IMR-90 (cell line): ENCODE measurements at regions not wholly inside any gene's neighbourhood (a gene's known extent, or its start where the extent isn't known, plus 50 kb on each side); places are given as distances from the start of the nearest gene placed in this dataset.
"Not testable (repeated sequence)": the region's sequence is repeated elsewhere in the genome, so short reads cannot be mapped to it uniquely, and the experiment has no call there.

Experiments used
- ATAC-seq: fragments of 200-7000 bp; cut with Tn5 transposase; 2 replicates; pipeline ENCODE4 v1.9.1; 2020; ENCODE audit warnings: low read depth, mild to moderate bottlenecking, moderate library complexity
- BruUV-seq: library from RNA; stranded (reverse); fragments of 400-500 nt; replicated peaks from 2 replicates; lab custom pipeline; 2021; lab: Mats Ljungman, UMichigan
- CTCF ChIA-PET: fragments of 300-600 bp; formaldehyde crosslinking; extraction: SDS; loops from one replicate; lab custom pipeline; 2021; ENCODE audit warnings: antibody characterized with exemption; lab: Yijun Ruan, JAX
- POLR2A ChIA-PET: fragments of 300-600 bp; sonication (Branson Sonifier 250); formaldehyde crosslinking; loops from one replicate; lab custom pipeline; 2022; ENCODE audit warnings: antibody characterized with exemption; ENCODE audit not compliant: unreplicated experiment; lab: Charles Lee
- DNase-seq: peaks from one replicate; pipeline ENCODE4 v3.0.0; 2013
- H2AFZ ChIP-seq: replicated peaks from 2 replicates; pipeline ENCODE3; 2013; ENCODE audit warnings: low read length, mild to moderate bottlenecking; ENCODE audit not compliant: poor library complexity
- H2AK5ac ChIP-seq: 2 replicates; pipeline ENCODE4 v1.6.1; 2013; ENCODE audit warnings: low read depth, low read length, inconsistent platforms
- H2AK9ac ChIP-seq: replicated peaks from 2 replicates; pipeline ENCODE3; 2013; ENCODE audit warnings: mild to moderate bottlenecking, low read depth, low read length, moderate library complexity; ENCODE audit not compliant: poor library complexity
- H2BK120ac ChIP-seq: 2 replicates; pipeline ENCODE4 v1.6.1; 2013; ENCODE audit warnings: low read depth, low read length, inconsistent platforms
- H2BK15ac ChIP-seq: 3 replicates; pipeline ENCODE4 v1.6.1; 2013; ENCODE audit warnings: low read depth, low read length, inconsistent platforms
- H2BK20ac ChIP-seq: 2 replicates; pipeline ENCODE4 v1.6.1; 2013; ENCODE audit warnings: low read depth, mild to moderate bottlenecking, inconsistent platforms, low read length, moderate library complexity
- H2BK5ac ChIP-seq: 2 replicates; pipeline ENCODE4 v1.6.1; 2013; ENCODE audit warnings: mild to moderate bottlenecking, low read depth, low read length, inconsistent platforms; ENCODE audit not compliant: poor library complexity, severe bottlenecking
- H3K14ac ChIP-seq: replicated peaks from 2 replicates; pipeline ENCODE4 v1.6.1; 2013; ENCODE audit warnings: low read depth, low read length, inconsistent platforms
- H3K18ac ChIP-seq: 2 replicates; pipeline ENCODE4 v1.6.1; 2013; ENCODE audit warnings: low read depth, low read length, control low read depth
- H3K23ac ChIP-seq: 2 replicates; pipeline ENCODE4 v1.6.1; 2013; ENCODE audit warnings: low read depth, low read length, inconsistent platforms
- H3K27ac ChIP-seq: 2 replicates; pipeline ENCODE4 v1.5.1; 2013; ENCODE audit warnings: mild to moderate bottlenecking, control low read depth, low read length; ENCODE audit not compliant: insufficient read depth
- H3K27me3 ChIP-seq: 2 replicates; pipeline ENCODE4 v1.6.1; 2013; ENCODE audit warnings: low read length; ENCODE audit not compliant: control insufficient read depth, insufficient read depth
- H3K36me3 ChIP-seq: 2 replicates; pipeline ENCODE4 v1.6.1; 2013; ENCODE audit warnings: low read length, mixed read lengths; ENCODE audit not compliant: control insufficient read depth, insufficient read depth
- H3K4ac ChIP-seq: 2 replicates; pipeline ENCODE4 v1.6.1; 2013; ENCODE audit warnings: low read depth, low read length, inconsistent platforms
- H3K4me1 ChIP-seq: 2 replicates; pipeline ENCODE4 v1.6.1; 2013; ENCODE audit warnings: low read length, mixed read lengths; ENCODE audit not compliant: control insufficient read depth, insufficient read depth
- H3K4me2 ChIP-seq: 2 replicates; pipeline ENCODE4 v1.6.1; 2013; ENCODE audit warnings: low read depth, mild to moderate bottlenecking, control low read depth, low read length, moderate library complexity
- H3K4me3 ChIP-seq: 2 replicates; pipeline ENCODE4 v1.5.1; 2013; ENCODE audit warnings: low read depth, mild to moderate bottlenecking, control low read depth, low read length, moderate library complexity; ENCODE audit not compliant: insufficient read depth
- H3K56ac ChIP-seq: 2 replicates; pipeline ENCODE4 v1.6.1; 2013; ENCODE audit warnings: low read length, inconsistent platforms; ENCODE audit not compliant: insufficient read depth; ENCODE audit errors: extremely low read depth
- H3K79me1 ChIP-seq, 2 experiments: 2 replicates each; pipeline ENCODE4 v1.6.1; 2013; ENCODE audit warnings: low read length in 2 of 2, inconsistent platforms in 1 of 2, low read depth in 1 of 2
- H3K9ac ChIP-seq: 2 replicates; pipeline ENCODE4 v1.6.1; 2013; ENCODE audit warnings: low read depth, low read length, control low read depth
- H3K9me1 ChIP-seq: 2 replicates; pipeline ENCODE4 v1.6.1; 2013; ENCODE audit warnings: low read length, inconsistent platforms; ENCODE audit not compliant: insufficient read depth
- H3K9me3 ChIP-seq: 2 replicates; pipeline ENCODE4 v1.6.1; 2013; ENCODE audit warnings: low read length; ENCODE audit not compliant: control insufficient read depth, insufficient read depth
- H4K20me1 ChIP-seq: 2 replicates; pipeline ENCODE4 v1.6.1; 2013; ENCODE audit warnings: low read length, inconsistent platforms; ENCODE audit not compliant: insufficient read depth
- H4K5ac ChIP-seq: 2 replicates; pipeline ENCODE4 v1.6.1; 2013; ENCODE audit warnings: mild to moderate bottlenecking, low read depth, low read length, control low read depth
- H4K8ac ChIP-seq, 2 experiments: 2 replicates each; pipeline ENCODE4 v1.6.1; 2013; ENCODE audit warnings: low read depth in 2 of 2, low read length in 2 of 2, control low read depth in 1 of 2, inconsistent platforms in 1 of 2
- H4K91ac ChIP-seq: 2 replicates; pipeline ENCODE4 v1.6.1; 2013; ENCODE audit warnings: low read depth, low read length, inconsistent platforms; ENCODE audit not compliant: insufficient read depth
- WGBS, 2 experiments: methylation state at CpG; one replicate each; pipeline versions ENCODE4 v1.1.5 to v1.1.7; 2013; ENCODE audit warnings: missing lambda C conversion rate in 2 of 2; ENCODE audit not compliant: insufficient read length in 1 of 2; ENCODE audit errors: extremely low coverage in 2 of 2; 5-methylcytosine and 5-hydroxymethylcytosine counted together
- dilution Hi-C: fragments of 300-500 bp; cut with HindIII; formaldehyde crosslinking; loops from one replicate; pipeline ENCODE4 v1.14.3; 2018; ENCODE audit warnings: low sequenced_read_pairs; ENCODE audit not compliant: unreplicated experiment
- in situ Hi-C: fragments of 300-500 bp; cut with MboI; formaldehyde crosslinking; loops from 3 replicates; pipeline ENCODE4 v1.14.3; 2019; ENCODE audit warnings: low sequenced_read_pairs, inconsistent platforms, mixed read lengths
- intact Hi-C: fragments of 100-400 bp; cut with micrococcal nuclease; formaldehyde crosslinking; loops from 2 replicates; pipeline ENCODE4 v1.10.0; 2022

GRCh38 chr14:106329243-106329642 is 802.9 kb downstream of the TMEM121 start:
- intact Hi-C loops, H2BK120ac ChIP-seq, H2BK15ac ChIP-seq, CTCF ChIA-PET, H3K27ac ChIP-seq, ATAC-seq, dilution Hi-C loops, DNase-seq, H2AK5ac ChIP-seq, H3K9me1 ChIP-seq, H2AK9ac ChIP-seq, H4K91ac ChIP-seq, H2AFZ ChIP-seq, H3K18ac ChIP-seq, H3K23ac ChIP-seq, H3K36me3 ChIP-seq, H3K9ac ChIP-seq, H3K56ac ChIP-seq, in situ Hi-C loops, H3K4me1 ChIP-seq, H3K4me3 ChIP-seq, H2BK5ac ChIP-seq, BruUV-seq, H3K14ac ChIP-seq, H2BK20ac ChIP-seq, H3K9me3 ChIP-seq, H3K79me1 ChIP-seq, H4K20me1 ChIP-seq, POLR2A ChIA-PET, H3K27me3 ChIP-seq, H3K4ac ChIP-seq, H4K5ac ChIP-seq, H4K8ac ChIP-seq, H3K4me2 ChIP-seq: not testable (repeated sequence)
- WGBS, 2 experiments, result no CpG with 5 or more reads among the region's 4 CpGs

GRCh38 chr14:106329987-106330774 is 803.8 kb downstream of the TMEM121 start:
- POLR2A ChIA-PET, H3K27me3 ChIP-seq, H2BK15ac ChIP-seq, dilution Hi-C loops, CTCF ChIA-PET, H2AFZ ChIP-seq, H4K5ac ChIP-seq, intact Hi-C loops, DNase-seq, H3K4me2 ChIP-seq, H3K4ac ChIP-seq, H3K9me1 ChIP-seq, H3K27ac ChIP-seq, H2BK120ac ChIP-seq, H3K56ac ChIP-seq, H2AK9ac ChIP-seq, H4K91ac ChIP-seq, in situ Hi-C loops, ATAC-seq, H2AK5ac ChIP-seq, H2BK5ac ChIP-seq, H3K9me3 ChIP-seq, H3K18ac ChIP-seq, H4K8ac ChIP-seq, H3K9ac ChIP-seq, H3K36me3 ChIP-seq, BruUV-seq, H4K20me1 ChIP-seq, H3K79me1 ChIP-seq, H3K14ac ChIP-seq, H3K4me1 ChIP-seq, H2BK20ac ChIP-seq, H3K23ac ChIP-seq, H3K4me3 ChIP-seq: not testable (repeated sequence)
- no CpG with 5 or more reads among the region's 8 CpGs for WGBS, 2 experiments
